GM18867 (cell line): ENCODE measurements at regions not wholly inside any gene's neighbourhood (a gene's known extent, or its start where the extent isn't known, plus 50 kb on each side); places are given as distances from the start of the nearest gene placed in this dataset.

ENCODE experiments used
- ATAC-seq: cut with Tn5 transposase; IDR thresholded peaks from one replicate; pipeline ENCODE4 v1.9.1; 2021; ENCODE audit warnings: mild to moderate bottlenecking, moderate library complexity; ENCODE audit not compliant: unreplicated experiment

DNA sequence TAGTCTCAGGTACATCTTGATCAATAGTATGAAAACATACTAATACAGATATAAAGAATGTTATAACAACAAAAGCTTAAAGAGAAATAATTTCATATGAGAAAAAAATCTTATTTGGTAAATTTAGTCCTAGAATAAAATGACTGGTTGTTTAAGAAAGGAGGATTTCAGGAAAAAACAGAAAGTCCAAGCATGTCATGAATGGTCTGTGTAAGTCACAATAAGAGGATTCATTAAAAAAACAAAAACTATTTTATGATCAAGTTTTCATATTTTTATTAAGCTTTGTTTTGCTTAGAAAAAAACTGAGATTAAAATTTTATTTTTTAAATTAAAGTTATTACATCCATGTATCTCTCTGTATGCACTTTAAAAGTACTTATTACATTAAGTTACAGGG, 353.9 kb upstream of the SPHKAP start:
- no peak for ATAC-seq

DNA sequence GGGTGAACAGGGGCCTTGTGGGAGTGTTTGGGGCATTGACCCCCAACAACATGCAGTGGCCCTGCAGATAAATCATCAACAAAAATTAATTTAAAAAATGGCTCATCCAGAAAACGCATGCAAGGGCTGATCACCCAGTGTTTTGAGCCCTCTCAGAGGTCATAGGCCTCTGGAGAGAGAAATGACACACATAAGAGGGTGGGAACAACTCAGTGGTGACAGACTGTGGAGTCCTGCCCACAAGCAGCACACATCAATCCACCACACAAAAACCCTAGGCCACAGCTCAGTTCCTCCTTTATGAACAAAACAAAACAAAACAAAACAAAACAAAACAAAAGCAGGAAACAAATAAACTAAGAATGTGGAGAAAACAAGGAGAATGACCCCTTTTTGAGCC, 351.7 kb upstream of the SPHKAP start:
- peak; percentile 48 for ATAC-seq

DNA sequence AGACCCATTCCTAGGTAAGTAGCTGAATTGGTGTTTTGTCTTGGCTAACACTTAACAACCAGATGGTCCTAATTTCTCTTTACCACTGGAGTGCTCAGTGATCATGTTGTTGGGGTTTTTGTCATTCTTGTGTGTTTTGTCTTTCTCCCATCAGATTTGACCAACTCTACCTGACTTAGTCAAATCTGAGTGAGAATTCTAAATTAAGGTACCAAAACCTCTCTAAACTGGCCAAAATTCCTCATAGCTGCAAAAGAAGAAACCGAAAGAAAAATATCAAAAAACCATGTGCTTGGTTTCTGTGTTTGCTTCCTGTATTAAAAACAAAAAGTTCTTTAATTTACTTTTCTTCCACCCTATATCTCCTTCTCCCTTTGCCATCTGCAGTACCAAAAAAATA, 350.7 kb upstream of the SPHKAP start:
- ATAC-seq, result peak; percentile 61

DNA sequence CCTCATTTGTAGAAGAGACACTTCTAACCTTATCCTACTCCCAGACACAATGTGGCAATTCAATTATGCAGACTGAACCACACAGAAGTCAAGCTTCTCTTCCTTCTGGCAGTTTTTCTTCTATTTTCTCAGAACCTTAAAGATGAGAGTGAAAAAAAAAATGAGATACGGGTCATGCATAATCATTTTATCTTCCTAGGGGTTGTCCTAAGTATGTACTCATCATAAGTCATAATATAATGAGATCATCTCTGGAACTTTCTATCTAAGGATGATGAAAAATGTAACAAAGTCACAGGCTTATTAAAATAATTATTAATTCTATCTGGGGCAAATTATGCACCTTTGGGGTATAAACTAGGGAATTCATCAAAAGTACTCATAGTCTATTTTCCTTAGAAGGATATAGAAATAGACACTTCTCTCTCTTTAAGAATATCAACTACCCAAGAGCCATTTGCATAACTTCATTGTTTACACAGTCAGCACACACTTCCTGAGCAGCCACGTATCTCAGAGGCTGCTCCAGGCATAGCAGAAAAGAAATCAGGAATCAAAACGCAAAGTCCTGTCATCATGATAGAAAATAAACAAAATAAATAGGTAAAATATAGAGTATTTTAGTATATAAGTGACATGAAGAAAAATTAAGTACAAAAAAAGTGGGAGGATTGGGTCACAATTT, 345.9 kb upstream of the SPHKAP start:
- ATAC-seq, result no peak

- no peak for ATAC-seq
These were observed 345.2 kb upstream of the SPHKAP start for GRCh38 chr2:228526687-228527086.

DNA sequence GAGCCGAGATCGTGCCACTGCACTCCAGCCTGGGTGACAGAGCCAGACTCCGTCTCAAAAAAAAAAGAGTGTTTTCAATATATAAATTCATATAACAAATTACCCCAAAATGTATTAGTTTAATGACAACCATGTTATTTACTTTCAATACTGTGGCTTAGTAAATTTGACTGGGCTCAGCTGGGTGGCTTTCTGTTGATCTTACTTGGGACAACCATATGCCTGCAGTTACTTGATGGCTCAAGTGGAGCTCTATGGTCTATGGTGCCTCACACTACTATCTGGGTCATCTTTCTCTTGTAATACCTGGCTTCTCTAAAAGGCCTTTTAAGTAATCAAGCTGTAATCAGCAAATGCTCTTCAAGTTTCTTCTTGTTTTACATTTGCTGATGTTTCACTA, 341.5 kb upstream of the SPHKAP start:
- no peak for ATAC-seq

GRCh38 chr2:228522276-228522675, 340.8 kb upstream of the SPHKAP start:
- ATAC-seq, result no peak

DNA sequence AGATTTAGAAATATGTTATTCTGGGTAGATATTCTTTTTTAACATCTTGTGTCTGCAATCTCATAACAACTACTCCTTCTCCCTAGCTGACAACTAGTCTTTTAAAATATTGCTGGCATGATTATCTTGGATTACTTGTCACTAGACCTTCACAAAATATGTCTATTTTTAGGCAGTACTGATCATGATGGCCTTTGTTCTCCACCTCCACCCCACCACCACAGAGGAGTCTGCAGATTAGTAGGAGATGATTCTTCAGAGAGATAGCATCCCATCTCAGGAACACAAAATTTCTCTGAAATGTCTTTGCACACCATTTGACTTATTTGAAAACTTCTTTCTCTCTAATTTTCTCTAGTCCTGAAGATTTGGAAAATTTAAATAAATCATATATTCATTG, 338.1 kb upstream of the SPHKAP start:
- ATAC-seq, result no peak

DNA sequence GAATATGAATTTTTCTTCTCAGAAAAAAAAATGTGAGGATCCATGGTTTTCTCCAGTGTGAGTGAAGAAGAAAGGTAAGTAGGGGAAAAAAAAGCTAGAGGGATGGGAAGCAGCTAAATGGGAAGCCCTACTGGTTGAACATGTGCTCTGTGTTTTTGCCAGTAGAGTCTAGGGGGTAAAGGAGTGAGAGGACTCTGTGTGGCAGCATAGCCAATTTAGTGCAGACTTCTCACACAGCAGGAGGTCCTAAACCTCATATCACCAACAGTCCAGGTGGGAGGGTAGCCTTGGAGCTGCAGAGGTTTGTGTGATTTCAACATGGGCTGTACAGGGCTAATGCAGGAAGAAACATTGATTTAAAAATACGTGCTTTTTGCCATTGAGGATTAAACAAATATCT, 334.5 kb upstream of the SPHKAP start:
- ATAC-seq, result no peak

- ATAC-seq, result peak; percentile 85
These were observed 332.0 kb upstream of the SPHKAP start for GRCh38 chr2:228513480-228513879.

DNA sequence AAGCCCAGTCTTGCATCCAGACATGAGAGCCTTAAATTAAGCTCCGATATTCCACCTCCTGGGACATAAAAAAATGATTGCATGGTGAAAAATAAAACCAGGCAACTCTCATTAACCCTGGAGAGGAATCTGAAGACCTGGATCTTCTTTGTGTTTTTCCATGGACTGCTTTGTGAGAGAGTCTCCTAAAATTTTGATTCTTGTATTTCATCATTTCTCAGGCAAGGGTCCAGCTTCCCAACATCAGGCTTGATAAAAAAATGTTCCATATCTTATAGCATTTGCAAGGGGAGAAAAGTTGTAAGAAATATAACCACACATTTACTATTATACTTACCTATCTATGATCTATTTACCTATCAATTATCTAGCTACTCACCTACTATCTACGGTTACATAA, 327.5 kb upstream of the SPHKAP start:
- ATAC-seq, result no peak

DNA sequence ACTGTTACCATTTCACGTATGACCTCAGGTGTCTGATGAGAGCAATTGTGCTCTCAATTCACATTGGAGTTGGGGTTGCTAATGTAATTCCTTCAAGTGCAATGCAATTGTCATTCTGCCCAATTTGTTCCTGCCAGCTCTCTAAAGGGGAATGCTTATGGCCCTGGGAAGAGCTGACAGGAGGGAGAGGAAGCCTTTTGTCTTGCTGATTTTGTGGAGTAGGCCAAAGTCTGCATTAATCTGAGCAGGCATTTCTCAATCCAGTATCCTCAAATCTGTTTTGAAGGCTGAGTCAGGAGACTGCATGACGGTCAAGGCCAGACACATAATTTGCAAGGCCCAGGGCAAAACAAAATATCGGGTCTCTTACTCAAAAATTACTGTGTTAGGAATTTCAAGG, 326.4 kb upstream of the SPHKAP start:
- no peak for ATAC-seq

DNA sequence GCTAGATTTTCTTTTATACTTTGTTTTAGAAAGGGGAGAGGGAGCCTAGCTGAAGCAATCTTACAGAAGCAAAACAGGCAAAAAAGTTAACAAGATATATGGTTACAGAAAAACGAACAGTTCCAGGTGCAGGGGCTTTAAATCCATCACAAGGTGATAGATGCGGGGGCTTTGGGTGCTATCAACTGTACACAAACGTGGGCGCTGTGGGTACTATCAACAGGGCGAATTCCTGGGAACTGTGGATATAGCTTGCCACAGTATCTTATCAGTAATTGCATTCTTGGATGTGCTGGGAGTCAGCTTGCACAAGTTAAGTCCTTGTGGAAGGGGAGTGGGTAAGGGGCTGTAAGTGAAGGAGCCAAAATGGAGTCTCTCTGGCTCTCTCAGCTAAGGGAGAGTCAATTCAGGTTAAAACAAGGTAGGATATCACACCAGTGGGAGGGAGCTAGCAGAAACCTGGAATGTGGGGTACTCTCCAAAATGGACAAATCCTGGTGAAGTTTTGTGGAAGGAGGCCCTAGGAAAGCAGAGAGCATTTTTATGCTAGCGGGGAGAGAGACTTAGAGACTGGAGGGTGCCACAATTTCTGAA, 325.8 kb upstream of the SPHKAP start:
- no peak for ATAC-seq

DNA sequence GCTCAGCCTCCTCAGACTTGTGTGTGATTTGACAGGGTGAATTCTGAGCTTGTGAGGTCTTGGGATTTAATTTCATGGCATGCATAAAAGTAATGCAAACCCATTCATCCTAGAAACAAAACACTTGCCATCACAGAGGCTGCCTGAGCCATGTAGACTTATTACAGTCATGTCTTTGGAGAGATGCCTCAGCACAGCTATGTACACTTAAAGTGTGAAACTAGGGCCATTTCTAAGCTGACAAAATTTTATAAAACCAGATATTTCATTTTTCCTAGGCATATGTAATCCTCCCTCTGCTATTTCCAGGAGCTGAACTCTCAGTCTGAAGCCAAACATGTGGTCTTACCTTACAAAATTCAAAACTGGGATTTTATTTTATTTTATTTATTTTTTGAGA, 322.2 kb upstream of the SPHKAP start:
- no peak for ATAC-seq

DNA sequence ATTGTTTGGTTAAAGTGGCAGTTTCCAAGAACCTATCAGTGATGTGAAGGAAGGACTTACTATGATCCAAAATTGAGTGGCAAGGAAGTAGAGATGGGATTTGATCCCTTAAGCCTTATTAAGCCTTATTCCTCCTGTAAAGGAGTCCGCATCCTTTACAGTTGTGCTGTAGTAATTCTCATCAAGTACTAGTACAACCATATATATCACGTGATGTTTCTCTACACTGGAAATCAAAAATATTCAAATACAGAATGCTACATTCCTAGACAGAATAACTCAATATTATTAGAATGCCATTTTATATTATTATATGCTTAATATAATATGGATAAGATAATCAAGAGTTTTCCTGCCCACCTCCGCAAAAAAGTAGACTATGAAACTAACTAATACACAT, 312.4 kb upstream of the SPHKAP start:
- no peak for ATAC-seq

GRCh38 chr2:228479014-228479413, 297.5 kb upstream of the SPHKAP start:
- ATAC-seq, result no peak

DNA sequence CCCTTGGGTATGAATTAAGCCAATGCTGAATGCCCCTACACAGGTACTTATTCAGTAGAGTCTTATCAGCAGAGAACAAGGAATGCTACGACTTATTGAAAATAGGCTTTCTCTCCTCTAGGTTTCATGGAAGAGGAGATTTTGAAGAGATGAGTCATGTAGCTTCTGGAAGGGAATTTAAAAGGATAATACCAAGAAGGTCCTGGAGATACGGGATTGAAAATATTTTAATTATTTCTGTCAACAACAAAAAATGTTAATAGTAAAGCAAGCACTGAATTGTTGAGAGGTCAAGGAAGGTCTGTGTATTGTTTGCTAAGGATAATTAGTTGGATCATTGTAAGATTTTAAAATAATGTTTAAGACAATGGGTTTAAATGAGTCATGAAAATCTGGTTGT, 293.0 kb upstream of the SPHKAP start:
- ATAC-seq, result no peak

- no peak for ATAC-seq
These were observed 288.2 kb upstream of the SPHKAP start for GRCh38 chr2:228469721-228470120.

GRCh38 chr2:228466851-228467250, 285.4 kb upstream of the SPHKAP start:
- no peak for ATAC-seq

DNA sequence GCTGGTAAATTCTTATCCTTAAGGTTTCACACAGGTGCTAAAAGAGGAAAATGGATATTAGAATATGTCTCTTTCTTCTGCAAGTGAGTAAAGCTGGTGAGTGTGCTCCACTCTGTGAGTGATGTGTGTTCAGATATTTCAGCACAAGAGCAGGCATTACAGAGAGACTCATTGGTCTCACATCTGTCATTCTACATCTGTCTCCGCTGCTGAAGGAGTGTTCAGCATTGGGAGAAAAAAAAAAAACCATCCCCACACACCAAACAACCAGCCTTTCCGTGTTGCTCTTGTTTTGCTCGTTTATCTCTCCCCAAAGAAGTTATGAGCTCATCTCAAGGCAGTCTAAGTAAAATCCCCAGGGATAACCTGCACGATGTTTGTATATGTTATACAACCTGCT, 283.9 kb upstream of the SPHKAP start:
- no peak for ATAC-seq

DNA sequence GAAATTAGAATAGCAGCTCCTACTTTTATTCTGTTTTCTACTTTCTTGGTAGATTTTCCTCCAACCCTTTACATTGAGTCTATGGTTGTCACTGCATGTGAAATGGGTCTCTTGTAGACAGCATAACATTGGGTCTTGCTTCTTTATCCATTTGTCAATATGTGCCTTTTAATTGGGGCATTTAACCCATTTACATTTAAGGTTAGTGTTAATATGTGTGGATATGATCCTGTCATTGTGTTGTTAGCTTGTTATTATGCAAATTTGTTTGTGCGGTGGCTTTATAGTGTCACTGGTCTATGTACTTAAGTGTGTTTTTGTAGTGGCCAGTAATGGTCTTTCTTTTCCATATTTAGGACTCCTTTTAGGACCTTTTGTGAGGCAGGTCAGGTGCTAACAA, 276.9 kb upstream of the SPHKAP start:
- no peak for ATAC-seq

GRCh38 chr2:228447266-228447915, 265.9 kb upstream of the SPHKAP start:
- no peak for ATAC-seq

DNA sequence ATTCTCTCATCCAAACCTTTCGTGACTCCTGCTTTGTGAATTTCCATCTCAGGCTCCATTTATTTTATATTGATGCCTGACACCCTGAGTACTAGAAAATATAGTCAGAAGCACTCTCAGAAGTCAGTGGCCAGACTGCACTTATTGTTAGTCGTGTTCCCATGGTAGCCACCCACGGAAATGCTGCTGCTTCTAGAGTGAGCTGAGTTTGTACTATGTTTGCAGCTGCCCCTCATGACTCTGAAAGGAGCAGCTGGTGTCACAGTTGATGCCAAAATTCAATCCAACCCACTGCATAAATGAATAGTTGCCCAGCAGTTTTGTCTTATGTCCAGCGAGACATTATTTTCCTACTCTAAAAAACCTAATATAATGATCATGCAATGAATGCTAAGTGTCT, 265.2 kb upstream of the SPHKAP start:
- no peak for ATAC-seq
